Bronchial epithelial cell (primary cell): ENCODE measurements at regions not wholly inside any gene's neighbourhood (a gene's known extent, or its start where the extent isn't known, plus 50 kb on each side); places are given as distances from the start of the nearest gene placed in this dataset.
A peak's percentile ranks its signal among the peaks of the same experiment; 100 is the strongest.
"Not testable (repeated sequence)": the region's sequence is repeated elsewhere in the genome, so short reads cannot be mapped to it uniquely, and the experiment has no call there.

Experiments
- DNase-seq: peaks from one replicate; pipeline ENCODE4 v3.0.0-alpha.2; 2010; ENCODE audit warnings: low read depth
- FAIRE-seq: peaks from 2 replicates; lab custom pipeline; 2011; peaks lifted over from hg19 to GRCh38; lab: Jason Lieb, UNC
- H3K27me3 ChIP-seq: 2 replicates; pipeline ENCODE4 v1.5.1; 2011; ENCODE audit warnings: low read length; ENCODE audit not compliant: control insufficient read depth, insufficient read depth
- H3K36me3 ChIP-seq: 2 replicates; pipeline ENCODE4 v1.5.1; 2011; ENCODE audit warnings: low read length; ENCODE audit not compliant: control insufficient read depth, insufficient read depth
- H3K4me3 ChIP-seq: 2 replicates; pipeline ENCODE4 v1.5.1; 2011; ENCODE audit warnings: mild to moderate bottlenecking, low read depth, low read length, control low read depth
- CTCF ChIP-seq: IDR thresholded peaks from 2 replicates; pipeline ENCODE4 v1.5.1; 2011; ENCODE audit warnings: mild to moderate bottlenecking, moderate library complexity, low read length, control low read depth, inconsistent platforms; ENCODE audit not compliant: insufficient read depth, severe bottlenecking

GRCh38 chr17:83204230-83204725, 124.9 kb downstream of the METRNL start:
- Histone ChIP-seq H3K4me3 (no peak overlapping the region), H3K36me3 (no peaks in the 10 kb centered on the region), H3K27me3 (peaks cover 2% of the 10 kb centered on the region)
- no peak for TF ChIP-seq CTCF
- FAIRE-seq = peak; percentile 99
- no peak for DNase-seq

- FAIRE-seq = peak; percentile 7
- not testable (repeated sequence) for H3K4me3 ChIP-seq, H3K27me3 ChIP-seq, DNase-seq, H3K36me3 ChIP-seq
Observed at GRCh38 chr17:83204736-83205386, 125.5 kb downstream of the METRNL start.

- FAIRE-seq, H3K36me3 ChIP-seq, DNase-seq, H3K4me3 ChIP-seq, H3K27me3 ChIP-seq: not testable (repeated sequence)
- TF ChIP-seq CTCF = peak; percentile 28
Observed at GRCh38 chr17:83205387-83206035, 126.1 kb downstream of the METRNL start.

GRCh38 chr17:83206036-83206394, 126.6 kb downstream of the METRNL start:
- H3K27me3 ChIP-seq, H3K4me3 ChIP-seq, FAIRE-seq, DNase-seq, H3K36me3 ChIP-seq: not testable (repeated sequence)

- DNase-seq, H3K4me3 ChIP-seq: not testable (repeated sequence)
Observed at GRCh38 chr17:83206819-83207588, 127.6 kb downstream of the METRNL start.

GRCh38 chr17:83247001-83247400, 167.6 kb downstream of the METRNL start:
- H3K36me3 ChIP-seq, H3K27me3 ChIP-seq, H3K4me3 ChIP-seq, DNase-seq, FAIRE-seq: not testable (repeated sequence)

More at GRCh38 chr17:83206819-83207588, 127.6 kb downstream of the METRNL start:
- not testable (repeated sequence) for FAIRE-seq, H3K36me3 ChIP-seq, H3K27me3 ChIP-seq
